ENCODE measurements at regions not wholly inside any gene's neighbourhood (a gene's known extent, or its start where the extent isn't known, plus 50 kb on each side); places are given as distances from the start of the nearest gene placed in this dataset.

DNA sequence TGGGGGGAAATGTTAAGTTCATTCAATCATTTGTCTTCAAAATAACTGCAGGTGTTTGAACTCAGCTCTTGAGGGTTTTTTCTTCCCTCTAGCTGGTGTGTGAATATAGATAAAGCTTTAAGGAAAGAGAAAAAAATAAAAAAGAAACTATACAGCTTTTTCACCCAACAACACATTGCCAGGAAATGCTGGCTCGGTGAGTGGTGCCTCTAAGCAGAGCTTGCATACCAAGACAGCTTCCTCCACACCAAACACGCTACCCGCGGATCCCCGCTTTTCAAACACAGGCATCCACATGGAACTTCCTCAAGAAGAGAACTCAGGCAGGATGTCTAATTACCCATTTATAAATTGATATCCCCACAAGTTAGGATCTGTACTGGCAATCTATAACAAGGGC lies 69.8 kb upstream of the TANK start:
- WGBS: 2% methylated on average over 5 of the region's 5 CpGs
- no peak overlapping the region for H3K4me3 ChIP-seq (ENCODE audit: low read length in 2 of 2)
- peak in 7 of 9 donors; percentile 33 to 86 (median 58) for DNase-seq (ENCODE audit: low read depth in 6 of 9, low spot score in 9 of 9)

DNA sequence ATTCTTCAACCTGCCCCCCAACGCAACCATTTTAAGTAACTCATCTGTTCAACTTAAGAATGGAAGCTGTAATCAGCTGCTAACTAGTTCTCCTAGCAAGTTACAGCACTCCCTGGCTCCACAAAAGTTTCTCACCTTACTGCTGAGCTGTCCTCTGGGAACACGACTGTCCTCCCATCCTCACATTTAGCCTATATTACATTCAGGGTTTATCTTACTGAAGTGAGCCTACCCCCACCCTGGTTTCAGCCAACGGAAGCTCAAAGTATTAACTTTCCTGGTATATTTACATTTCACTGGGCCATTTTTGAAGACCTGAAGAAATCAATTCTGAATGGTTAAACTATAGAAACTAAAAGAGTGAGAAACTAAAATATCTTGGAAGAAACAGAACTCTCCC lies 64.9 kb upstream of the TANK start:
- no peaks in the 10 kb centered on the region for H3K27me3 ChIP-seq (ENCODE audit: control insufficient read depth in 2 of 2, insufficient read depth in 1 of 2, low read length in 1 of 2)
- no peak overlapping the region for H3K27ac ChIP-seq (ENCODE audit: low read depth in 1 of 2, low read length in 1 of 2)
- H3K9me3 ChIP-seq (ENCODE audit: control insufficient read depth in 2 of 2, insufficient read depth in 1 of 2, low read length in 1 of 2): no peaks in the 10 kb centered on the region
- H3K4me3 ChIP-seq (ENCODE audit: low read length in 2 of 2): no peak overlapping the region
- DNase-seq (ENCODE audit: low read depth in 6 of 9, low spot score in 9 of 9): no peak
- no peaks in the 10 kb centered on the region for H3K36me3 ChIP-seq (ENCODE audit: control insufficient read depth in 2 of 2, insufficient read depth in 2 of 2, low read length in 1 of 2)
- peaks cover 7% of the 10 kb centered on the region in 2 donors for H3K4me1 ChIP-seq (ENCODE audit: control insufficient read depth in 2 of 2, insufficient read depth in 2 of 2, low read length in 2 of 2)
- WGBS: 92% methylated on average over 3 of the region's 3 CpGs

More for the DNA sequence above, 69.8 kb upstream of the TANK start:
- no peaks in the 10 kb centered on the region for H3K9me3 ChIP-seq (ENCODE audit: control insufficient read depth in 2 of 2, insufficient read depth in 1 of 2, low read length in 1 of 2)
- no peaks in the 10 kb centered on the region for H3K27me3 ChIP-seq (ENCODE audit: control insufficient read depth in 2 of 2, insufficient read depth in 1 of 2, low read length in 1 of 2)
- peak overlapping the region; percentile 48 to 78 for H3K27ac ChIP-seq (ENCODE audit: low read depth in 1 of 2, low read length in 1 of 2)
- H3K36me3 ChIP-seq (ENCODE audit: control insufficient read depth in 2 of 2, insufficient read depth in 2 of 2, low read length in 1 of 2): no peaks in the 10 kb centered on the region
- peaks cover 7 to 15% of the 10 kb centered on the region in 2 donors for H3K4me1 ChIP-seq (ENCODE audit: control insufficient read depth in 2 of 2, insufficient read depth in 2 of 2, low read length in 2 of 2)

DNA sequence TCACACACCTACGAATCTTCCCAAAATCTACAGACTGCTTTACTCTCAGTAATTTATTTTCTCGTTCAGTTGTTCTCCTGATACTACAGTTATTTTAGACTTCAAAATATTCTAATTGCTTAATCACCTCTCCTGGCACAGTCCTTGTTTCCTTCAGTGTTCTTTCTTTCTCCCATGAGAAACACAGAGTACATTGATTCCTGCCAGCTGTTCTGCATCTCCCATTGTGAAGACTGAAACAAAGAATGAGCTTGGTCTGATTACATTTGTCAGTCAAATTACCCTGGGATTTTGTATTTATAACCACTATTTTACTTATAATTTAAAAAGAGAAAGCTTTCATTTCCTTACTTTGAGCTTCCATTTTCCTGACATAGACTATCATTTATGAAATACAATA lies 63.9 kb upstream of the TANK start:
- no peak overlapping the region for H3K27ac ChIP-seq (ENCODE audit: low read depth in 1 of 2, low read length in 1 of 2)
- no peak for DNase-seq (ENCODE audit: low read depth in 6 of 9, low spot score in 9 of 9)
- WGBS: 85% methylated on average over 2 of the region's 2 CpGs

GRCh38 chr2:161097157-161097556 lies 63.1 kb upstream of the TANK start:
- no peaks in the 10 kb centered on the region for H3K9me3 ChIP-seq (ENCODE audit: control insufficient read depth in 2 of 2, insufficient read depth in 1 of 2, low read length in 1 of 2)
- H3K27me3 ChIP-seq (ENCODE audit: control insufficient read depth in 2 of 2, insufficient read depth in 1 of 2, low read length in 1 of 2): no peaks in the 10 kb centered on the region
- DNase-seq (ENCODE audit: low read depth in 6 of 9, low spot score in 9 of 9): no peak
- 96% methylated on average over 2 of the region's 2 CpGs for WGBS
- no peak overlapping the region for H3K4me3 ChIP-seq (ENCODE audit: low read length in 2 of 2)
- H3K36me3 ChIP-seq (ENCODE audit: control insufficient read depth in 2 of 2, insufficient read depth in 2 of 2, low read length in 1 of 2): no peaks in the 10 kb centered on the region
- no peaks in the 10 kb centered on the region for H3K4me1 ChIP-seq (ENCODE audit: control insufficient read depth in 2 of 2, insufficient read depth in 2 of 2, low read length in 2 of 2)
- no peak overlapping the region for H3K27ac ChIP-seq (ENCODE audit: low read depth in 1 of 2, low read length in 1 of 2)

More for the DNA sequence above, 63.9 kb upstream of the TANK start:
- Histone ChIP-seq H3K4me3 (ENCODE audit: low read length in 2 of 2) (no peak overlapping the region), H3K27me3 (ENCODE audit: control insufficient read depth in 2 of 2, insufficient read depth in 1 of 2, low read length in 1 of 2) (no peaks in the 10 kb centered on the region), H3K9me3 (ENCODE audit: control insufficient read depth in 2 of 2, insufficient read depth in 1 of 2, low read length in 1 of 2) (no peaks in the 10 kb centered on the region), H3K36me3 (ENCODE audit: control insufficient read depth in 2 of 2, insufficient read depth in 2 of 2, low read length in 1 of 2) (no peaks in the 10 kb centered on the region), H3K4me1 (ENCODE audit: control insufficient read depth in 2 of 2, insufficient read depth in 2 of 2, low read length in 2 of 2) (no peaks in the 10 kb centered on the region)

DNA sequence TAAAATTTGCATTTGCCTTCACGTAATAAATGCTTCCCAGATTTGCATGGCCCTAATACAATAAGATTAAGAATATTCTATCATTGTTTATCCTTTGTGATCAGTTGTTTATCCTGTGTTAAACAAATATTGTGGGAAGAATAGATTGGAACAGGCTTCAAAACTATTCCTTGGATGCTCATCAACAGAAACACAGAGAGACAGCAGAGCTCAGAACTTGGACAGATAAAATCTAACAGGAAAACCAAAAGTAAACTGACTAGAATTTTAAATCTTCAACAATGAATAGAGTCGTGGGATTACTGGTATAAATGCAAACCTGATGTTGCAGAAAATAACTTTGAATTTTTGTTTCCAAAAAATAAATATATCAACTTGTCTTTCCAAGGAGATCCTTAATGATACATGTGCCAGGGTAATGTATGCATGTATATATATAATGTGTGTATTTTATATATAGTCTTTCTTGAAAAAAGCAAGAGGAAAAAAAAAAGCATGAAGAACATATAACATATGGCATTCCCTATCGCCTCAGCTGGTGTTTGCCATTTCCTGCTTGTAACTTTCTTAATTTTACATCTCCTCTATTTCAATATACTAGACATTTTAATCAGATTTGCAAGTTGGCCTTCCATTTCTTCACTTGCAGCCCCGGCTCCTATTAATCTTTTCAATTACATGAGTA lies 59.9 kb upstream of the TANK start:
- Histone ChIP-seq H3K27me3 (ENCODE audit: control insufficient read depth in 2 of 2, insufficient read depth in 1 of 2, low read length in 1 of 2) (no peaks in the 10 kb centered on the region), H3K4me3 (ENCODE audit: low read length in 2 of 2) (no peak overlapping the region), H3K27ac (ENCODE audit: low read depth in 1 of 2, low read length in 1 of 2) (no peak overlapping the region), H3K36me3 (ENCODE audit: control insufficient read depth in 2 of 2, insufficient read depth in 2 of 2, low read length in 1 of 2) (no peaks in the 10 kb centered on the region), H3K4me1 (ENCODE audit: control insufficient read depth in 2 of 2, insufficient read depth in 2 of 2, low read length in 2 of 2) (no peaks in the 10 kb centered on the region), H3K9me3 (ENCODE audit: control insufficient read depth in 2 of 2, insufficient read depth in 1 of 2, low read length in 1 of 2) (no peaks in the 10 kb centered on the region)
- WGBS: 53% methylated on average over 4 of the region's 4 CpGs
- no peak for DNase-seq (ENCODE audit: low read depth in 6 of 9, low spot score in 9 of 9)

DNA sequence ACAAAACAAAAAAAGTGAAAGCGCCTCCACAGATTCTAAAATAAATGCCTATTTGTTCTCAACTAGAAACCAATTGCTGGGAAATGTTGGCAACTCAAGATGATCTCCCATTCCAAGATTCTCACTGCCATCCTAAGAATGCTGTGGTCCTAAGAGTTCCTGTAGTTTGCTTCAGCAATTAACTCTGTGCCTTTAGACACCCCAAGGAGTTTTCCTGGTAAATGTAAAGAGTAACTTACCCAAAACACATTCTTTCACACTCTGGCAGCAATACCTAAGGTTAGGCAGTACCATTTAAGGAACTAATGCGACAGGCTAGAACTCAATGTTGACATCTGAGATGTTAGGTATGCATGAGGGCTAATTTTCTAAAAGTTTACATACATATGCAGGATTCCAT lies 58.8 kb upstream of the TANK start:
- H3K4me3 ChIP-seq (ENCODE audit: low read length in 2 of 2): no peak overlapping the region
- whole genome bisulfite sequencing: 95% methylated on average over 2 of the region's 2 CpGs
- H3K27ac ChIP-seq (ENCODE audit: low read depth in 1 of 2, low read length in 1 of 2): no peak overlapping the region
- H3K36me3 ChIP-seq (ENCODE audit: control insufficient read depth in 2 of 2, insufficient read depth in 2 of 2, low read length in 1 of 2): no peaks in the 10 kb centered on the region
- no peak for DNase-seq (ENCODE audit: low read depth in 6 of 9, low spot score in 9 of 9)
- no peaks in the 10 kb centered on the region for H3K27me3 ChIP-seq (ENCODE audit: control insufficient read depth in 2 of 2, insufficient read depth in 1 of 2, low read length in 1 of 2)
- H3K9me3 ChIP-seq (ENCODE audit: control insufficient read depth in 2 of 2, insufficient read depth in 1 of 2, low read length in 1 of 2): no peaks in the 10 kb centered on the region
- H3K4me1 ChIP-seq (ENCODE audit: control insufficient read depth in 2 of 2, insufficient read depth in 2 of 2, low read length in 2 of 2): no peaks in the 10 kb centered on the region

- no peaks in the 10 kb centered on the region for H3K27me3 ChIP-seq (ENCODE audit: control insufficient read depth in 2 of 2, insufficient read depth in 1 of 2, low read length in 1 of 2)
- no peaks in the 10 kb centered on the region for H3K36me3 ChIP-seq (ENCODE audit: control insufficient read depth in 2 of 2, insufficient read depth in 2 of 2, low read length in 1 of 2)
- no peaks in the 10 kb centered on the region for H3K4me1 ChIP-seq (ENCODE audit: control insufficient read depth in 2 of 2, insufficient read depth in 2 of 2, low read length in 2 of 2)
- no peaks in the 10 kb centered on the region for H3K9me3 ChIP-seq (ENCODE audit: control insufficient read depth in 2 of 2, insufficient read depth in 1 of 2, low read length in 1 of 2)
- H3K4me3 ChIP-seq (ENCODE audit: low read length in 2 of 2): no peak overlapping the region
- H3K27ac ChIP-seq (ENCODE audit: low read depth in 1 of 2, low read length in 1 of 2): no peak overlapping the region
- no peak for DNase-seq (ENCODE audit: low read depth in 6 of 9, low spot score in 9 of 9)
These were observed 57.3 kb upstream of the TANK start for GRCh38 chr2:161102770-161103450.

DNA sequence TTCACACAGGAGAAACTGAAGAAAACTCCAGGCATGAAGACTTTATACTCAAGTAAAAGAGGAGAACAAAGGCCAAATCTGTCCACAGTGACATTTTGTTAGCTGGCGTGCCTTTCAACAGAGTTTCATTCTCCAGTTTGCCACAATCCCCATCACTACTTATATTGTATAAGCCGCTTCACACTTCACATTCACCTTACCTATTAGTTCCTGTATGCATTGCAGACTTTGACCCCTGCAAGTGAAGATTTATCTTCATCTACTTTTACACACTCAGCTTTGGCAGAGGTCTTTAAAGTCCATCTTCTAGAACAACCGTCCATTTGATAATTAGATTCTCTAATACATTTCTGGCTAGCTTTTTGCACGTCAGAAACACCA lies 56.8 kb upstream of the TANK start:
- DNase-seq (ENCODE audit: low read depth in 6 of 9, low spot score in 9 of 9): no peak
- Histone ChIP-seq H3K9me3 (ENCODE audit: control insufficient read depth in 2 of 2, insufficient read depth in 1 of 2, low read length in 1 of 2) (no peaks in the 10 kb centered on the region), H3K4me3 (ENCODE audit: low read length in 2 of 2) (no peak overlapping the region), H3K4me1 (ENCODE audit: control insufficient read depth in 2 of 2, insufficient read depth in 2 of 2, low read length in 2 of 2) (no peaks in the 10 kb centered on the region), H3K27me3 (ENCODE audit: control insufficient read depth in 2 of 2, insufficient read depth in 1 of 2, low read length in 1 of 2) (no peaks in the 10 kb centered on the region), H3K36me3 (ENCODE audit: control insufficient read depth in 2 of 2, insufficient read depth in 2 of 2, low read length in 1 of 2) (no peaks in the 10 kb centered on the region), H3K27ac (ENCODE audit: low read depth in 1 of 2, low read length in 1 of 2) (no peak overlapping the region)
- 97% methylated on average over 4 of the region's 4 CpGs for WGBS

GRCh38 chr2:161104054-161104553 lies 56.1 kb upstream of the TANK start:
- Histone ChIP-seq H3K36me3 (ENCODE audit: control insufficient read depth in 2 of 2, insufficient read depth in 2 of 2, low read length in 1 of 2) (no peaks in the 10 kb centered on the region), H3K27ac (ENCODE audit: low read depth in 1 of 2, low read length in 1 of 2) (no peak overlapping the region), H3K9me3 (ENCODE audit: control insufficient read depth in 2 of 2, insufficient read depth in 1 of 2, low read length in 1 of 2) (no peaks in the 10 kb centered on the region), H3K4me1 (ENCODE audit: control insufficient read depth in 2 of 2, insufficient read depth in 2 of 2, low read length in 2 of 2) (no peaks in the 10 kb centered on the region), H3K4me3 (ENCODE audit: low read length in 2 of 2) (no peak overlapping the region), H3K27me3 (ENCODE audit: control insufficient read depth in 2 of 2, insufficient read depth in 1 of 2, low read length in 1 of 2) (no peaks in the 10 kb centered on the region)
- WGBS: 81% methylated on average over 5 of the region's 5 CpGs
- no peak for DNase-seq (ENCODE audit: low read depth in 6 of 9, low spot score in 9 of 9)

Data from thymus (tissue), 11 donors.